OCI-LY3 (cell line): ENCODE measurements at regions not wholly inside any gene's neighbourhood (a gene's known extent, or its start where the extent isn't known, plus 50 kb on each side); places are given as distances from the start of the nearest gene placed in this dataset.
A peak's percentile ranks its signal among the peaks of the same experiment; 100 is the strongest.

ENCODE experiments used
- H2AFZ ChIP-seq: fragments of 200-600, 300-600 bp; shearing (Covaris generic); 2 replicates; pipeline ENCODE4 v1.6.0; 2014; ENCODE audit warnings: antibody characterized with exemption, low read depth, low read length
- H3K27ac ChIP-seq: fragments of 200-600, 300-600 bp; sonication (generic); 2 replicates; pipeline ENCODE4 v1.5.1; 2014; ENCODE audit warnings: mild to moderate bottlenecking, low read length, moderate library complexity, mixed read lengths
- H3K27me3 ChIP-seq: fragments of 200-600, 300-600 bp; sonication (generic); 2 replicates; pipeline ENCODE4 v1.6.1; 2014; ENCODE audit warnings: low read depth, low read length, mixed read lengths
- H3K36me3 ChIP-seq: fragments of 200-600, 300-600 bp; sonication (generic); replicated peaks from 2 replicates; pipeline ENCODE3; 2014; ENCODE audit warnings: low read depth, low read length, mixed read lengths
- H3K4me1 ChIP-seq: fragments of 300-600, 200-600 bp; sonication (generic); 2 replicates; pipeline ENCODE4 v1.6.1; 2014; ENCODE audit warnings: low read length, mixed read lengths
- H3K4me2 ChIP-seq: fragments of 200-600, 300-600 bp; sonication (generic); 2 replicates; pipeline ENCODE4 v1.6.1; 2014; ENCODE audit warnings: low read length, mixed read lengths
- H3K4me3 ChIP-seq: fragments of 300-600, 200-600 bp; sonication (generic); 2 replicates; pipeline ENCODE4 v1.5.1; 2014; ENCODE audit warnings: antibody characterized with exemption, mild to moderate bottlenecking, low read length, moderate library complexity
- H3K79me2 ChIP-seq: fragments of 300-600, 200-600 bp; shearing (Covaris generic); 2 replicates; pipeline ENCODE4 v1.6.1; 2014; ENCODE audit warnings: mild to moderate bottlenecking, low read length, mixed read lengths
- H3K9ac ChIP-seq: fragments of 300-600, 200-600 bp; shearing (Covaris generic); 2 replicates; pipeline ENCODE4 v1.6.0; 2014; ENCODE audit warnings: mild to moderate bottlenecking, low read length, moderate library complexity
- H3K9me3 ChIP-seq: fragments of 200-600, 300-600 bp; shearing (Covaris generic); 2 replicates; pipeline ENCODE4 v1.6.1; 2014; ENCODE audit warnings: low read length, mixed read lengths; ENCODE audit not compliant: insufficient read depth
- H4K20me1 ChIP-seq: fragments of 200-600, 300-600 bp; sonication (generic); 2 replicates; pipeline ENCODE4 v1.6.1; 2016; ENCODE audit warnings: low read length, mixed read lengths; ENCODE audit not compliant: insufficient read depth
- CTCF ChIP-seq: fragments of 200-600, 300-600 bp; sonication (generic); IDR thresholded peaks from 2 replicates; pipeline ENCODE4 v1.5.1; 2014; ENCODE audit warnings: antibody characterized with exemption, low read length, low read depth
- EZH2phosphoT487 ChIP-seq: fragments of 200-600 bp; shearing (Covaris generic); IDR thresholded peaks from 2 replicates; pipeline ENCODE4 v1.6.1; 2018; ENCODE audit warnings: antibody characterized with exemption, mixed run types, low read depth

- Histone ChIP-seq H3K4me2 (peak overlapping the region; percentile 36), H3K79me2 (no peaks in the 10 kb centered on the region), H3K9me3 (peaks cover 28% of the 10 kb centered on the region), H3K9ac (no peak overlapping the region; the same call in 1 of the 2 replicates), H3K27ac (peak overlapping the region; percentile 69), H3K4me1 (peaks cover 33% of the 10 kb centered on the region), H3K27me3 (peaks cover 9% of the 10 kb centered on the region; the same call in 1 of the 2 replicates), H3K36me3 (peaks cover 28% of the 10 kb centered on the region), H2AFZ (peak overlapping the region; percentile 6; the same call in 1 of the 2 replicates), H4K20me1 (no peaks in the 10 kb centered on the region), H3K4me3 (peak overlapping the region; percentile 13)
- no peak for TF ChIP-seq CTCF
- no peak for TF ChIP-seq EZH2phosphoT487
These were observed 86.2 kb upstream of the IRF2BP2 start for GRCh38 chr1:234696148-234696576.

GRCh38 chr1:234694661-234695060 is 84.7 kb upstream of the IRF2BP2 start:
- Histone ChIP-seq H3K9ac (no peak overlapping the region), H3K79me2 (no peaks in the 10 kb centered on the region), H3K27ac (no peak overlapping the region), H3K4me1 (peaks cover 22% of the 10 kb centered on the region), H3K9me3 (peaks cover 28% of the 10 kb centered on the region), H3K4me2 (no peak overlapping the region), H4K20me1 (no peaks in the 10 kb centered on the region), H3K4me3 (no peak overlapping the region), H2AFZ (no peak overlapping the region), H3K27me3 (peaks cover 9% of the 10 kb centered on the region; the same call in 1 of the 2 replicates), H3K36me3 (peaks cover 28% of the 10 kb centered on the region)
- TF ChIP-seq EZH2phosphoT487 (no peak), CTCF (no peak)

- TF ChIP-seq CTCF: no peak
- TF ChIP-seq EZH2phosphoT487: no peak
- Histone ChIP-seq H3K27me3 (peaks cover 9% of the 10 kb centered on the region; the same call in 1 of the 2 replicates), H3K4me2 (no peak overlapping the region), H3K79me2 (no peaks in the 10 kb centered on the region), H4K20me1 (no peaks in the 10 kb centered on the region), H3K4me3 (no peak overlapping the region), H3K9me3 (peaks cover 28% of the 10 kb centered on the region), H2AFZ (no peak overlapping the region), H3K4me1 (peaks cover 19% of the 10 kb centered on the region), H3K9ac (no peak overlapping the region), H3K27ac (no peak overlapping the region), H3K36me3 (peaks cover 28% of the 10 kb centered on the region)
These were observed 83.1 kb upstream of the IRF2BP2 start for GRCh38 chr1:234692966-234693580.

- Histone ChIP-seq H3K4me3 (no peak overlapping the region), H3K9me3 (peaks cover 18% of the 10 kb centered on the region), H3K27me3 (no peaks in the 10 kb centered on the region; the same call in 1 of the 2 replicates), H4K20me1 (no peaks in the 10 kb centered on the region), H3K79me2 (no peaks in the 10 kb centered on the region), H3K9ac (no peak overlapping the region), H2AFZ (no peak overlapping the region), H3K27ac (no peak overlapping the region), H3K4me2 (no peak overlapping the region), H3K36me3 (peaks cover 17% of the 10 kb centered on the region), H3K4me1 (peaks cover 13% of the 10 kb centered on the region)
- no peak for TF ChIP-seq CTCF
- TF ChIP-seq EZH2phosphoT487: no peak
These were observed 81.6 kb upstream of the IRF2BP2 start for GRCh38 chr1:234691567-234691966.
